NB4 (cell line): ENCODE measurements at regions not wholly inside any gene's neighbourhood (a gene's known extent, or its start where the extent isn't known, plus 50 kb on each side); places are given as distances from the start of the nearest gene placed in this dataset.

ENCODE experiments used
- MYC ChIP-seq: IDR thresholded peaks from 2 replicates; pipeline ENCODE4 v1.6.1; 2011; ENCODE audit warnings: low read depth, low read length
- POLR2A ChIP-seq: IDR thresholded peaks from 2 replicates; pipeline ENCODE4 v1.6.1; 2011; ENCODE audit warnings: mild to moderate bottlenecking; ENCODE audit not compliant: insufficient read length; ENCODE audit errors: extremely low read depth
- TF ChIP-seq, protein P1 (sequence below): IDR thresholded peaks from one replicate; pipeline ENCODE4 v1.5.1; 2012; ENCODE audit warnings: low read depth, low read length
- TF ChIP-seq, protein P2 (sequence below): IDR thresholded peaks from 2 replicates; pipeline ENCODE4 v1.6.1; 2011; ENCODE audit warnings: low read depth, low read length

DNA sequence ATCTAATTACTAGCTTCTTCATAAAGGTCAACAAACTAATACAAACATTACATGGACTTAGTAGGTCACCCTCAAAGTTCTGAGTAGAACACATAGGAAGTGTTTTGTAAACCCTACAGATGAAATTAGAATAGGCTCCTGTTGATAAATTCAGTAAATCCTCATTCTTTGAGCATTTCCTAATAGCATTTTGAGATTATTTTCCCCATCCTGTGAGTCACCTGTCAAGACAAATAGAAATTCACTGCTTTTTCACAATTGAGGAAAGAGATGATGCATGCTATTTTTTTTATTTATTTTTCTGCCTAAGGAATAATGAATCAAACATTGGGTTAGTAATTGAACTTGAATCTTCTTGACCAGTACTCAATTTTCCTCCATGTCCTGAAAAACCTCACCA, 666.7 kb upstream of the GOT2 start:
- TF ChIP-seq, protein P1, sequence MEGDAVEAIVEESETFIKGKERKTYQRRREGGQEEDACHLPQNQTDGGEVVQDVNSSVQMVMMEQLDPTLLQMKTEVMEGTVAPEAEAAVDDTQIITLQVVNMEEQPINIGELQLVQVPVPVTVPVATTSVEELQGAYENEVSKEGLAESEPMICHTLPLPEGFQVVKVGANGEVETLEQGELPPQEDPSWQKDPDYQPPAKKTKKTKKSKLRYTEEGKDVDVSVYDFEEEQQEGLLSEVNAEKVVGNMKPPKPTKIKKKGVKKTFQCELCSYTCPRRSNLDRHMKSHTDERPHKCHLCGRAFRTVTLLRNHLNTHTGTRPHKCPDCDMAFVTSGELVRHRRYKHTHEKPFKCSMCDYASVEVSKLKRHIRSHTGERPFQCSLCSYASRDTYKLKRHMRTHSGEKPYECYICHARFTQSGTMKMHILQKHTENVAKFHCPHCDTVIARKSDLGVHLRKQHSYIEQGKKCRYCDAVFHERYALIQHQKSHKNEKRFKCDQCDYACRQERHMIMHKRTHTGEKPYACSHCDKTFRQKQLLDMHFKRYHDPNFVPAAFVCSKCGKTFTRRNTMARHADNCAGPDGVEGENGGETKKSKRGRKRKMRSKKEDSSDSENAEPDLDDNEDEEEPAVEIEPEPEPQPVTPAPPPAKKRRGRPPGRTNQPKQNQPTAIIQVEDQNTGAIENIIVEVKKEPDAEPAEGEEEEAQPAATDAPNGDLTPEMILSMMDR, result no peak
- no peak for TF ChIP-seq POLR2A
- TF ChIP-seq, protein P2, sequence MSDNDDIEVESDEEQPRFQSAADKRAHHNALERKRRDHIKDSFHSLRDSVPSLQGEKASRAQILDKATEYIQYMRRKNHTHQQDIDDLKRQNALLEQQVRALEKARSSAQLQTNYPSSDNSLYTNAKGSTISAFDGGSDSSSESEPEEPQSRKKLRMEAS, result no peak
- no peak for TF ChIP-seq MYC
